HepG2 (cell line): ENCODE measurements at regions not wholly inside any gene's neighbourhood (a gene's known extent, or its start where the extent isn't known, plus 50 kb on each side); places are given as distances from the start of the nearest gene placed in this dataset.

ENCODE experiments used
- ATAC-seq: fragments of 200-7000 bp; cut with Tn5 transposase; 3 replicates; pipeline ENCODE4 v1.9.1; 2020; ENCODE audit warnings: mild to moderate bottlenecking, moderate library complexity
- BruUV-seq: library from RNA; stranded (reverse); fragments of 400-500 nt; replicated peaks from 2 replicates; lab custom pipeline; 2021; lab: Mats Ljungman, UMichigan
- CTCF ChIA-PET: fragments of 300-600 bp; formaldehyde crosslinking; extraction: SDS; loops from one replicate; lab custom pipeline; 2021; ENCODE audit warnings: low total read pairs, inconsistent platforms, low intra/inter-chr PET ratio; lab: Yijun Ruan, JAX
- POLR2A ChIA-PET: fragments of 350-600 bp; sonication (Branson Sonifier 250); formaldehyde crosslinking; loops from one replicate; lab custom pipeline; 2020; ENCODE audit warnings: antibody characterized with exemption, inconsistent platforms; lab: Yijun Ruan, JAX
- DNase-seq: peaks from one replicate; pipeline ENCODE4 v3.0.0-alpha.2; 2015; ENCODE audit warnings: low spot score
- FAIRE-seq: peaks from 3 replicates; lab custom pipeline; 2011; peaks lifted over from hg19 to GRCh38; lab: Jason Lieb, UNC
- H2AFZ ChIP-seq: one replicate; pipeline ENCODE4 v1.6.1; 2011; ENCODE audit warnings: low read length, inconsistent platforms
- H3K27ac ChIP-seq: fragments of 300-600 bp; 3 replicates; pipeline ENCODE4 v1.8.0; 2011; ENCODE audit warnings: mixed run types, mild to moderate bottlenecking, mixed read lengths, low read length, inconsistent platforms; ENCODE audit not compliant: insufficient read depth; ENCODE audit errors: extremely low read length
- H3K27me3 ChIP-seq, 2 experiments: fragments of 200-600 bp in 1 of 2; 2 replicates in 1 of 2; 3 replicates in 1 of 2; pipeline versions ENCODE4 v1.6.0 to v1.8.0; 2011; ENCODE audit warnings: low read length in 2 of 2, mild to moderate bottlenecking in 2 of 2, moderate library complexity in 2 of 2, inconsistent platforms in 1 of 2; ENCODE audit not compliant: insufficient read depth in 2 of 2, control insufficient read depth in 1 of 2
- H3K36me3 ChIP-seq, 2 experiments: fragments of 200-600 bp in 1 of 2; replicated peaks in 1 of 2; 2 replicates in 1 of 2; 3 replicates in 1 of 2; pipeline versions ENCODE4 v1.5.1 to v1.8.0; 2011; ENCODE audit warnings: low read length in 2 of 2, inconsistent platforms in 1 of 2; ENCODE audit not compliant: insufficient read depth in 2 of 2, control insufficient read depth in 1 of 2
- H3K4me1 ChIP-seq: 2 replicates; pipeline ENCODE4 v1.5.1; 2012; ENCODE audit warnings: low read length, inconsistent platforms; ENCODE audit not compliant: insufficient read depth
- H3K4me2 ChIP-seq: 2 replicates; pipeline ENCODE4 v1.6.0; 2011; ENCODE audit warnings: low read depth, low read length, inconsistent platforms
- H3K4me3 ChIP-seq, 3 experiments: fragments of 200-600 bp in 1 of 3; sonication (generic), shearing (Covaris generic) in 1 of 3; replicated peaks in 1 of 3; 2 replicates each; pipeline ENCODE4 v1.5.1; 2011 to 2016; ENCODE audit warnings: low read length in 3 of 3, inconsistent platforms in 2 of 3, low read depth in 2 of 3, mild to moderate bottlenecking in 2 of 3, control low read depth in 1 of 3, mixed read lengths in 1 of 3; ENCODE audit not compliant: insufficient read depth in 1 of 3
- H3K79me2 ChIP-seq: one replicate; pipeline ENCODE4 v1.6.1; 2011; ENCODE audit warnings: low read length, inconsistent platforms; ENCODE audit not compliant: insufficient read depth
- H3K9ac ChIP-seq: 2 replicates; pipeline ENCODE4 v1.6.0; 2011; ENCODE audit warnings: mild to moderate bottlenecking, low read depth, low read length, inconsistent platforms; ENCODE audit not compliant: insufficient read depth
- H3K9me3 ChIP-seq: 2 replicates; pipeline ENCODE4 v1.5.1; 2012; ENCODE audit warnings: mild to moderate bottlenecking, low read length
- H4K20me1 ChIP-seq: 2 replicates; pipeline ENCODE4 v1.6.0; 2011; ENCODE audit warnings: inconsistent platforms, mild to moderate bottlenecking, low read length, moderate library complexity; ENCODE audit not compliant: insufficient read depth
- BCL6 ChIP-seq: IDR thresholded peaks from 2 replicates; pipeline ENCODE4 v1.6.1; 2016; ENCODE audit warnings: missing genetic modification reagents, missing compliant biosample characterization
- ISX ChIP-seq: sonication (generic); formaldehyde crosslinking; conservative IDR thresholded peaks from 2 replicates; pipeline ENCODE4 v1.5.0; 2020; ENCODE audit warnings: missing genetic modification reagents
- RAD21 ChIP-seq: fragments of 450-650 bp; formaldehyde crosslinking; IDR thresholded peaks from 2 replicates; pipeline ENCODE4 v1.5.0; 2020; ENCODE audit warnings: mild to moderate bottlenecking
- TBX2 ChIP-seq: sonication (generic); formaldehyde crosslinking; IDR thresholded peaks from 2 replicates; pipeline ENCODE4 v1.5.0; 2020; ENCODE audit warnings: missing genetic modification reagents, mild to moderate bottlenecking, borderline replicate concordance
- ZFY ChIP-seq: sonication (generic); formaldehyde crosslinking; IDR thresholded peaks from 2 replicates; pipeline ENCODE4 v1.4.0; 2020; ENCODE audit warnings: missing genetic modification reagents
- ZNF335 ChIP-seq: sonication (generic); formaldehyde crosslinking; IDR thresholded peaks from 2 replicates; pipeline ENCODE4 v1.4.0; 2020; ENCODE audit warnings: missing genetic modification reagents
- ZNF549 ChIP-seq: sonication (generic); formaldehyde crosslinking; IDR thresholded peaks from 2 replicates; pipeline ENCODE4 v1.5.0; 2020; ENCODE audit warnings: missing genetic modification reagents
- WGBS: methylation state at CpG from one replicate; pipeline ENCODE4 v1.1.6; 2017; ENCODE audit warnings: low lambda C conversion rate; 5-methylcytosine and 5-hydroxymethylcytosine counted together
- in situ Hi-C: cut with HindIII; loops from 2 replicates; pipeline ENCODE4 v1.10.0; 2017; ENCODE audit warnings: low pct_unique_long_range_greater_than_20kb; ENCODE audit not compliant: extremely low pct_ligation_motif_present
- intact Hi-C: fragments of 100-400 bp; cut with micrococcal nuclease; formaldehyde crosslinking; loops from one replicate; pipeline ENCODE4 v1.10.0; 2022; ENCODE audit not compliant: unreplicated experiment
- TF ChIP-seq, protein P1 (sequence below): sonication (generic); formaldehyde crosslinking; IDR thresholded peaks from 2 replicates; pipeline ENCODE4 v1.4.0; 2020; ENCODE audit warnings: missing genetic modification reagents

DNA sequence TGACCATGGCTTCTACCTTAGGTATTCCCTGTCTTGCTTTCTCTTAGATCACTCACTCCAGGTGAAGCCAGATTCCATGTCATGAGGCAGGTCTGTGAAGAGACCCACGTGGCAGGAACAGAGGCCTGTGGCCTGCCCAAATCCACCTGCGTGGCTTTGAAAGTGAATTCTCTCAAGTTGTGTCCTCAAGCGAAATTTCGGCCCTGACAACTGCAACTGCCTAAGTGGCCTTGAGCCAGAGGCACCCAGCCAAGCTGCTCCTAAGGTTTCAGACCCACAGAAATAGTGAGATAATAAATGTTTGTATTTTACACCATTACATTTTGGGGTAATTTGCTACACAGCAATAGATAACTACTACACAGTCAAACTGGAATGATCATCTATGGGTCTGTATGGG lies 497.9 kb downstream of the XYLT1 start:
- TF ChIP-seq BCL6 (CRISPR knock-in tag): no peak
- 5% methylated on average over 4 of the region's 4 CpGs for WGBS
- CTCF ChIA-PET: no interaction called here

DNA sequence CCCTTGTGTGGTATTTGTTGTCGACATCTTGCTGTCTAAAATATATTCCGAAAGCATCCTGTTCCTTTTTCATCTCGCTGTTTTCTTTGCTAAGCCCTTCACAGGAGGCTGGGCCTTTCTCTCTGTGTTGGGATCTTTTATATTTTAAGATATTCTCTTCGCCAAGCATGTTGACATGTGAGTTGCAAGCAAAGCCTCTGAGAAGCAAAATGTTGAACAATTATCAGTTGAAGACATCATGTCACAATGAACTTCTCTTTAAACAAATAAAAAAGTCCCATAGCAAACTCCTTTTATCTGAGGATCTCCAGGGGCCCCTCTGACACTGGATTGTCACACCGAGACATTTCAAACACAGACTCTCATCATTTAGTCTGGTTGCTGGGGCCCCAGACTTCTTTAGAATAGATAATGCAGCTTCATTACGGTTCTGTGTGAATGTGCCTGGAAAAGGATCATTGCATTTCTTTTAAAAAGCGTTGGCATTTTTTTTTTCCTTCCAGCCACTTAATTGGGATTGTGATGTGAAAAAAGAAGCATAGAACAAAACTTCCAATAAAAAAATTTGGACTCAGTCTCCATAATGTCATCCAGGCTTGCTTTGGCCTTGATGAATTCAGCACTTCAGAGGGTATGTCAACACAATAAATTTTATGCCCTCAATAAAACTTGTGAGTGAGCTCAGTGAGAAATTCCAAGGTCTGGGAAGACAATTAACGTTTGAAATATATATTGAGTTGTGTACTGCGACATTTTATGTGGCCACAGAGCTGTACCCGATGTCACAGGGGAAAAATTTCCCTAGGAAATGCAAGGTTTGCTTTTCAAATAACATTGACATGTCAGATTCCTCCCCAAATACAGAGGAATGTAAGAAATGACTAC lies 496.8 kb downstream of the XYLT1 start:
- Histone ChIP-seq H3K9me3 (no peaks in the 10 kb centered on the region), H3K4me3 (no peak overlapping the region), H2AFZ (no peak overlapping the region), H3K9ac (no peak overlapping the region), H3K27ac (no peak overlapping the region), H3K79me2 (no peaks in the 10 kb centered on the region), H3K36me3 (no peaks in the 10 kb centered on the region), H3K27me3 (no peaks in the 10 kb centered on the region), H3K4me1 (no peaks in the 10 kb centered on the region), H4K20me1 (no peaks in the 10 kb centered on the region), H3K4me2 (no peak overlapping the region)
- in situ Hi-C loops (no loop called here), intact Hi-C loops (no loop called here)
- 12% methylated on average over 10 of the region's 10 CpGs for WGBS
- no peak for FAIRE-seq
- TF ChIP-seq ZNF549 (no peak), ISX (CRISPR knock-in tag) (no peak), ZFY (no peak), ZNF335 (CRISPR knock-in tag) (no peak), RAD21 (no peak), TBX2 (CRISPR knock-in tag) (no peak)
- TF ChIP-seq, protein P1, sequence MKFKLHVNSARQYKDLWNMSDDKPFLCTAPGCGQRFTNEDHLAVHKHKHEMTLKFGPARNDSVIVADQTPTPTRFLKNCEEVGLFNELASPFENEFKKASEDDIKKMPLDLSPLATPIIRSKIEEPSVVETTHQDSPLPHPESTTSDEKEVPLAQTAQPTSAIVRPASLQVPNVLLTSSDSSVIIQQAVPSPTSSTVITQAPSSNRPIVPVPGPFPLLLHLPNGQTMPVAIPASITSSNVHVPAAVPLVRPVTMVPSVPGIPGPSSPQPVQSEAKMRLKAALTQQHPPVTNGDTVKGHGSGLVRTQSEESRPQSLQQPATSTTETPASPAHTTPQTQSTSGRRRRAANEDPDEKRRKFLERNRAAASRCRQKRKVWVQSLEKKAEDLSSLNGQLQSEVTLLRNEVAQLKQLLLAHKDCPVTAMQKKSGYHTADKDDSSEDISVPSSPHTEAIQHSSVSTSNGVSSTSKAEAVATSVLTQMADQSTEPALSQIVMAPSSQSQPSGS (CRISPR knock-in tag): no peak
- ChIA-PET POLR2A (no interaction called here), CTCF (no interaction called here)
- no peak for ATAC-seq
- DNase-seq: no peak
- BruUV-seq: no TSS peak

More for the DNA sequence above, 497.9 kb downstream of the XYLT1 start:
- no peak for DNase-seq
- H3K79me2 ChIP-seq: no peaks in the 10 kb centered on the region
- H4K20me1 ChIP-seq: no peaks in the 10 kb centered on the region
- POLR2A ChIA-PET: no interaction called here
- intact Hi-C loops (no loop called here), in situ Hi-C loops (no loop called here)
- FAIRE-seq: no peak
- no peak for ATAC-seq
- H3K4me1 ChIP-seq: no peaks in the 10 kb centered on the region
- H3K9me3 ChIP-seq: no peaks in the 10 kb centered on the region
- no TSS peak for BruUV-seq
- no peak overlapping the region for H3K9ac ChIP-seq
- H3K36me3 ChIP-seq: no peaks in the 10 kb centered on the region
- no peak overlapping the region for H3K4me3 ChIP-seq
- no peaks in the 10 kb centered on the region for H3K27me3 ChIP-seq
- H3K4me2 ChIP-seq: no peak overlapping the region
- H2AFZ ChIP-seq: no peak overlapping the region
- H3K27ac ChIP-seq: no peak overlapping the region
